H1 (cell line): ENCODE measurements at regions not wholly inside any gene's neighbourhood (a gene's known extent, or its start where the extent isn't known, plus 50 kb on each side); places are given as distances from the start of the nearest gene placed in this dataset.
A peak's percentile ranks its signal among the peaks of the same experiment; 100 is the strongest.

Experiments used
- CTCF ChIA-PET: fragments of 300-600 bp; sonication (Branson Sonifier 250); formaldehyde crosslinking; loops from one replicate; lab custom pipeline; 2021; ENCODE audit not compliant: partially characterized antibody; lab: Charles Lee
- POLR2A ChIA-PET: fragments of 300-600 bp; sonication (Branson Sonifier 250); formaldehyde crosslinking; loops from one replicate; lab custom pipeline; 2021; ENCODE audit warnings: inconsistent platforms; ENCODE audit not compliant: partially characterized antibody; lab: Charles Lee
- DNase-seq, 2 experiments: peaks; one replicate each; pipeline versions ENCODE4 v3.0.0 to v3.0.0-alpha.2; 2010 to 2022; ENCODE audit warnings: low spot score in 2 of 2, low read depth in 1 of 2, mixed read lengths in 1 of 2
- FAIRE-seq: peaks from 2 replicates; lab custom pipeline; 2011; peaks lifted over from hg19 to GRCh38; lab: Jason Lieb, UNC
- H2AFZ ChIP-seq: 2 replicates; pipeline ENCODE4 v1.8.1; 2012; ENCODE audit warnings: low read length, inconsistent platforms
- H2AK5ac ChIP-seq: 2 replicates; pipeline ENCODE4 v1.6.1; 2013; ENCODE audit warnings: low read depth, low read length
- H2BK120ac ChIP-seq: replicated peaks from 2 replicates; pipeline ENCODE3; 2013; ENCODE audit warnings: low read depth, low read length, inconsistent platforms
- H2BK12ac ChIP-seq: 2 replicates; pipeline ENCODE4 v1.6.1; 2013; ENCODE audit warnings: low read depth, low read length
- H2BK15ac ChIP-seq: 2 replicates; pipeline ENCODE4 v1.6.1; 2013; ENCODE audit warnings: low read length
- H2BK20ac ChIP-seq: 2 replicates; pipeline ENCODE4 v1.6.1; 2013; ENCODE audit warnings: low read length
- H2BK5ac ChIP-seq: 2 replicates; pipeline ENCODE4 v1.6.1; 2013; ENCODE audit warnings: low read depth, low read length
- H3K14ac ChIP-seq: 2 replicates; pipeline ENCODE4 v1.6.1; 2013; ENCODE audit warnings: inconsistent platforms; ENCODE audit not compliant: insufficient read length
- H3K18ac ChIP-seq: 2 replicates; pipeline ENCODE4 v1.6.1; 2013; ENCODE audit warnings: low read length; ENCODE audit errors: extremely low read depth
- H3K23ac ChIP-seq: 2 replicates; pipeline ENCODE4 v1.6.1; 2013; ENCODE audit warnings: inconsistent platforms; ENCODE audit not compliant: insufficient read length
- H3K23me2 ChIP-seq: 2 replicates; pipeline ENCODE4 v1.6.1; 2013; ENCODE audit warnings: low read depth, low read length
- H3K27ac ChIP-seq: 2 replicates; pipeline ENCODE4 v1.6.1; 2011; ENCODE audit warnings: low read depth, low read length, inconsistent platforms
- H3K27me3 ChIP-seq, 4 experiments: replicated peaks in 1 of 4; 1 replicate in 1 of 4; 2 replicates in 3 of 4; pipeline versions ENCODE4 v1.6.1 to v1.8.1; 2011 to 2013; ENCODE audit warnings: low read length in 3 of 4, mild to moderate bottlenecking in 3 of 4, inconsistent platforms in 2 of 4, mixed read lengths in 2 of 4, moderate library complexity in 1 of 4; ENCODE audit not compliant: control insufficient read depth in 3 of 4, insufficient read depth in 3 of 4; ENCODE audit errors: extremely low read depth in 1 of 4
- H3K36me3 ChIP-seq, 4 experiments: 2 replicates each; pipeline versions ENCODE4 v1.6.1 to v1.8.1; 2011 to 2013; ENCODE audit warnings: mild to moderate bottlenecking in 4 of 4, low read length in 3 of 4, moderate library complexity in 2 of 4, control low read depth in 1 of 4, inconsistent platforms in 1 of 4; ENCODE audit not compliant: insufficient read depth in 4 of 4, control insufficient read depth in 2 of 4
- H3K4ac ChIP-seq: replicated peaks from 2 replicates; pipeline ENCODE3; 2013; ENCODE audit warnings: low read length, low read depth, mixed read lengths, inconsistent platforms; ENCODE audit not compliant: insufficient read length
- H3K4me1 ChIP-seq, 4 experiments: replicated peaks in 1 of 4; 1 replicate in 1 of 4; 2 replicates in 3 of 4; pipeline versions ENCODE4 v1.6.1 to v1.8.1; 2011 to 2013; ENCODE audit warnings: low read length in 3 of 4, inconsistent platforms in 2 of 4, mixed read lengths in 1 of 4; ENCODE audit not compliant: insufficient read depth in 4 of 4, control insufficient read depth in 3 of 4
- H3K4me2 ChIP-seq, 2 experiments: 2 replicates each; pipeline versions ENCODE4 v1.6.1 to v1.8.1; 2011 to 2013; ENCODE audit warnings: low read depth in 2 of 2, low read length in 2 of 2, control low read depth in 1 of 2, inconsistent platforms in 1 of 2, mild to moderate bottlenecking in 1 of 2; ENCODE audit not compliant: insufficient read depth in 1 of 2
- H3K4me3 ChIP-seq, 4 experiments: fragments of 200-600, 300-600 bp in 1 of 4; sonication (generic), shearing (Covaris generic), sonication (Bioruptor Twin) in 1 of 4; 2 replicates each; pipeline versions ENCODE4 v1.5.1 to v1.8.1; 2011 to 2016; ENCODE audit warnings: low read length in 4 of 4, low read depth in 3 of 4, control low read depth in 2 of 4, inconsistent platforms in 2 of 4, mild to moderate bottlenecking in 2 of 4, mixed read lengths in 1 of 4, moderate library complexity in 1 of 4; ENCODE audit not compliant: insufficient read depth in 2 of 4; ENCODE audit errors: extremely low read depth in 1 of 4
- H3K56ac ChIP-seq: replicated peaks from 2 replicates; pipeline ENCODE3; 2013; ENCODE audit warnings: low read depth, mild to moderate bottlenecking, mixed read lengths, low read length, inconsistent platforms; ENCODE audit not compliant: insufficient read length
- H3K79me1 ChIP-seq: 2 replicates; pipeline ENCODE4 v1.6.1; 2013; ENCODE audit warnings: low read depth, low read length, control low read depth
- H3K79me2 ChIP-seq, 2 experiments: 2 replicates each; pipeline versions ENCODE4 v1.6.1 to v1.8.1; 2012 to 2013; ENCODE audit warnings: low read length in 2 of 2, mild to moderate bottlenecking in 2 of 2, inconsistent platforms in 1 of 2; ENCODE audit not compliant: insufficient read depth in 2 of 2, control insufficient read depth in 1 of 2
- H3K9ac ChIP-seq, 4 experiments: replicated peaks in 1 of 4; 1 replicate in 1 of 4; 2 replicates in 3 of 4; pipeline versions ENCODE4 v1.6.1 to v1.8.1; 2011 to 2013; ENCODE audit warnings: low read depth in 3 of 4, low read length in 3 of 4, control low read depth in 2 of 4, mild to moderate bottlenecking in 2 of 4, moderate library complexity in 2 of 4, inconsistent platforms in 1 of 4; ENCODE audit errors: extremely low read depth in 1 of 4
- H3K9me3 ChIP-seq, 2 experiments: 2 replicates each; pipeline versions ENCODE4 v1.6.1 to v1.8.1; 2012 to 2013; ENCODE audit warnings: mild to moderate bottlenecking in 2 of 2, moderate library complexity in 2 of 2, control low read depth in 1 of 2, inconsistent platforms in 1 of 2, low read depth in 1 of 2, low read length in 1 of 2, mixed read lengths in 1 of 2; ENCODE audit not compliant: insufficient read depth in 2 of 2
- H4K20me1 ChIP-seq, 2 experiments: replicated peaks in 1 of 2; 2 replicates each; pipeline versions ENCODE3 to v1.8.1; 2011 to 2013; ENCODE audit warnings: inconsistent platforms in 2 of 2, low read length in 2 of 2, mild to moderate bottlenecking in 1 of 2; ENCODE audit not compliant: insufficient read depth in 2 of 2, control insufficient read depth in 1 of 2
- H4K5ac ChIP-seq: 2 replicates; pipeline ENCODE4 v1.6.1; 2013; ENCODE audit warnings: low read length, low read depth, mixed read lengths, inconsistent platforms; ENCODE audit not compliant: insufficient read length
- H4K8ac ChIP-seq: 2 replicates; pipeline ENCODE4 v1.8.0; 2013; ENCODE audit warnings: mild to moderate bottlenecking, moderate library complexity, low read length, inconsistent platforms; ENCODE audit not compliant: insufficient read depth; ENCODE audit errors: extremely low read depth
- H4K91ac ChIP-seq: replicated peaks from 2 replicates; pipeline ENCODE3; 2013; ENCODE audit warnings: low read length, mixed read lengths, inconsistent platforms; ENCODE audit not compliant: insufficient read length
- CBX5 ChIP-seq: fragments of 300-800, 300-1000 bp; sonication (generic); IDR thresholded peaks from 2 replicates; pipeline ENCODE4 v1.7.1; 2016; ENCODE audit warnings: antibody characterized with exemption, low read length, low read depth
- MAFK ChIP-seq: IDR thresholded peaks from 2 replicates; pipeline ENCODE4 v1.6.1; 2012; ENCODE audit warnings: low read depth, mild to moderate bottlenecking, improper control_type of control experiment, low read length
- PHF8 ChIP-seq: fragments of 200-600 bp; sonication (generic); conservative IDR thresholded peaks from 2 replicates; pipeline ENCODE4 v1.7.1; 2012; ENCODE audit warnings: low read depth, mild to moderate bottlenecking, inconsistent platforms, low read length, moderate library complexity
- POU5F1 ChIP-seq: IDR thresholded peaks from 2 replicates; pipeline ENCODE4 v1.6.1; 2011; ENCODE audit warnings: low read depth, mild to moderate bottlenecking, low read length, moderate library complexity
- SP4 ChIP-seq: IDR thresholded peaks from 2 replicates; pipeline ENCODE4 v1.6.1; 2012; ENCODE audit warnings: low read length, inconsistent platforms
- TAF7 ChIP-seq: optimal IDR thresholded peaks from 2 replicates; pipeline ENCODE3; 2011; ENCODE audit warnings: low read depth, mild to moderate bottlenecking, inconsistent platforms, low read length, moderate library complexity, borderline replicate concordance
- WGBS, 2 experiments: shearing (Covaris generic) in 1 of 2; methylation state at CpG; one replicate each; pipeline versions ENCODE4 v1.1.6 to v1.1.7; 2013 to 2015; ENCODE audit warnings: low lambda C conversion rate in 2 of 2, mixed read lengths in 2 of 2, inconsistent platforms in 1 of 2, low coverage in 1 of 2, missing lambda C conversion rate in 1 of 2; ENCODE audit not compliant: insufficient replicate concordance in 2 of 2, insufficient coverage in 1 of 2, insufficient read length in 1 of 2; ENCODE audit errors: extremely low coverage in 1 of 2, missing lambda C conversion rate in 1 of 2; 5-methylcytosine and 5-hydroxymethylcytosine counted together
- TF ChIP-seq, protein P1 (sequence below): IDR thresholded peaks from 2 replicates; pipeline ENCODE4 v1.6.1; 2012; ENCODE audit warnings: inconsistent platforms

DNA sequence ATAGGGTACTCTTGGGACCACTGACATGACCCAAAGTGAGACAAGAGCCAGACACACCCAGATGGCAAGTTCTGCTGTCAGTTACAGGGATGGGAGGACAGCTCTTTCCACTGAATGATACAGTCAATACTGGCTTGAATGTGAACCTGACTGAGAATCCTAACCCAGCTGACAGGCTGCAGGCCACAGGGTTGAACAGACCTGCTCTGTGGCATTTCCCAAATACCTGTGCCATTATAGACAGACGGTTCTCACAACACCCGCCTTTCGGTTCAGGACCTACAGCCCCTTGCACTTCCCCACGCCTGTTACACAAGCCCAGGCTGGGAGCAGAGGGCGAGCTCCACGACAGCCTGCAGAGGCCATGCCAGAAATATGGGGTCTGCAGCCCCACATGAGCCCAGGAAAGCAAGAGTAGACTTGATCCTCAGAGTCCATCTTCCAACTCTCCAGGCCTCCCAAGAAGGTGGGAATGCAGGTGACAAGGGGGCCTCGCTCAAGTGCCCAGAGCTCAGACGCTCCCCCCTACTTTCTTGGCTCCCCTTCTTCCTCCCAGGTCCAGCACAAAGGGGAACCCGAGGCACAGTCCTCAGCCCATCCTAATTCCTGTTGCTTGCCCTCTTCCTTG, 314.3 kb downstream of the SOX9 start:
- no peak for FAIRE-seq
- no peaks in the 10 kb centered on the region for H3K79me2 ChIP-seq
- POLR2A ChIA-PET = no interaction called here

More for the DNA sequence above, 314.3 kb downstream of the SOX9 start:
- Histone ChIP-seq H2BK15ac (no peak overlapping the region), H3K4me3 (no peak overlapping the region), H3K9ac (no peak overlapping the region), H3K9me3 (no peaks in the 10 kb centered on the region; a peak in 1 of 4 replicates), H3K23ac (no peak overlapping the region), H2BK12ac (no peak overlapping the region), H3K56ac (no peak overlapping the region), H2BK20ac (no peak overlapping the region), H3K79me1 (no peaks in the 10 kb centered on the region), H3K27me3 (no peaks in the 10 kb centered on the region), H2BK5ac (no peak overlapping the region), H2AK5ac (no peak overlapping the region), H2BK120ac (no peak overlapping the region), H3K4ac (no peak overlapping the region), H3K18ac (no peak overlapping the region), H4K20me1 (no peaks in the 10 kb centered on the region), H3K27ac (no peak overlapping the region), H4K8ac (no peak overlapping the region), H2AFZ (no peak overlapping the region), H4K91ac (peak overlapping the region; percentile 34), H3K4me1 (peaks cover 0 to 3% (median 2%) of the 10 kb centered on the region in 4 experiments; a peak in 3 of 7 replicates), H3K36me3 (no peaks in the 10 kb centered on the region), H3K4me2 (no peak overlapping the region), H3K23me2 (no peaks in the 10 kb centered on the region), H4K5ac (no peak overlapping the region), H3K14ac (no peak overlapping the region)
- 83% methylated on average over 9 of the region's 9 CpGs; no CpG with 5 or more reads in 1 of the 2 experiments for WGBS, 2 experiments
- no peak for DNase-seq
- TF ChIP-seq, protein P1, sequence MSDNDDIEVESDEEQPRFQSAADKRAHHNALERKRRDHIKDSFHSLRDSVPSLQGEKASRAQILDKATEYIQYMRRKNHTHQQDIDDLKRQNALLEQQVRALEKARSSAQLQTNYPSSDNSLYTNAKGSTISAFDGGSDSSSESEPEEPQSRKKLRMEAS = no peak
- TF ChIP-seq CBX5 (no peak), MAFK (no peak), TAF7 (no peak), SP4 (no peak), PHF8 (no peak), POU5F1 (no peak)
- CTCF ChIA-PET = interaction anchor here (0.5 to 1.4 kb wide), 4 partner anchors 12 to 122 kb away, joined by 3 to 4 read pairs (median 4); no protein-coding TSS in a partner anchor
